SK-N-SH (cell line): ENCODE measurements at regions not wholly inside any gene's neighbourhood (a gene's known extent, or its start where the extent isn't known, plus 50 kb on each side); places are given as distances from the start of the nearest gene placed in this dataset.

Experiments used
- CTCF ChIA-PET: fragments of 300-600, 350-600 bp; formaldehyde crosslinking; extraction: SDS; loops from one replicate; lab custom pipeline; 2021; lab: Yijun Ruan, JAX
- POLR2A ChIA-PET: fragments of 350-600 bp; sonication (Branson Sonifier 250); formaldehyde crosslinking; extraction: SDS; loops from one replicate; lab custom pipeline; 2020; ENCODE audit warnings: antibody characterized with exemption, inconsistent platforms; lab: Yijun Ruan, JAX
- DNase-seq: peaks from one replicate; pipeline ENCODE4 v3.0.0; 2012
- H2AFZ ChIP-seq: fragments of 200-600 bp; sonication (generic); 2 replicates; pipeline ENCODE4 v1.8.1; 2016; ENCODE audit warnings: antibody characterized with exemption, mild to moderate bottlenecking, low read depth
- H3F3A ChIP-seq: fragments of 200-600 bp; sonication (generic); replicated peaks from 2 replicates; pipeline ENCODE3; 2016; ENCODE audit warnings: antibody characterized with exemption, mild to moderate bottlenecking; ENCODE audit not compliant: insufficient read depth
- H3K27ac ChIP-seq, 2 experiments: fragments of 200-500 bp in 1 of 2; fragments of 200-600 bp in 1 of 2; sonication (Bioruptor generic) in 1 of 2; sonication (generic), shearing (Covaris generic) in 1 of 2; 2 replicates each; pipeline versions ENCODE4 v1.5.1 to v1.6.1; 2014 to 2016; ENCODE audit warnings: low read depth in 2 of 2, inconsistent platforms in 1 of 2, low read length in 1 of 2, mild to moderate bottlenecking in 1 of 2, mixed read lengths in 1 of 2
- H3K27me3 ChIP-seq: fragments of 200-600 bp; sonication (generic), shearing (Covaris generic); 2 replicates; pipeline ENCODE4 v1.6.1; 2016; ENCODE audit warnings: mixed run types; ENCODE audit not compliant: insufficient read depth
- H3K36me3 ChIP-seq, 2 experiments: fragments of 200-500 bp in 1 of 2; fragments of 200-600 bp in 1 of 2; sonication (Bioruptor generic) in 1 of 2; sonication (generic) in 1 of 2; replicated peaks in 1 of 2; 2 replicates each; pipeline versions ENCODE3 to v1.5.1; 2014 to 2016; ENCODE audit warnings: low read length in 1 of 2, mild to moderate bottlenecking in 1 of 2; ENCODE audit not compliant: insufficient read depth in 2 of 2, control insufficient read depth in 1 of 2
- H3K4me1 ChIP-seq, 2 experiments: fragments of 200-500 bp in 1 of 2; fragments of 200-600 bp in 1 of 2; sonication (Bioruptor generic) in 1 of 2; sonication (generic), shearing (Covaris generic) in 1 of 2; 2 replicates each; pipeline versions ENCODE4 v1.5.1 to v1.6.1; 2014 to 2016; ENCODE audit warnings: low read depth in 1 of 2, low read length in 1 of 2, mixed run types in 1 of 2; ENCODE audit not compliant: insufficient read depth in 2 of 2, control insufficient read depth in 1 of 2
- H3K4me2 ChIP-seq: fragments of 200-600 bp; sonication (generic), shearing (Covaris generic); 2 replicates; pipeline ENCODE4 v1.6.1; 2017; ENCODE audit warnings: mixed run types
- H3K4me3 ChIP-seq, 2 experiments: fragments of 200-500 bp in 1 of 2; fragments of 200-600 bp in 1 of 2; sonication (Bioruptor generic) in 1 of 2; sonication (generic), shearing (Covaris generic) in 1 of 2; 2 replicates each; pipeline versions ENCODE4 v1.5.1 to v1.8.1; 2014 to 2016; ENCODE audit warnings: low read depth in 2 of 2, inconsistent platforms in 1 of 2, low read length in 1 of 2, mild to moderate bottlenecking in 1 of 2, mixed read lengths in 1 of 2, moderate library complexity in 1 of 2
- H3K79me2 ChIP-seq: fragments of 200-600 bp; sonication (generic); 2 replicates; pipeline ENCODE4 v1.8.1; 2017; ENCODE audit warnings: mild to moderate bottlenecking; ENCODE audit not compliant: insufficient read depth
- H3K9ac ChIP-seq: fragments of 200-600 bp; sonication (generic); 2 replicates; pipeline ENCODE4 v1.6.1; 2017; ENCODE audit warnings: mixed run types
- H3K9me2 ChIP-seq: fragments of 200-600 bp; sonication (generic); 2 replicates; pipeline ENCODE4 v1.6.1; 2017; ENCODE audit warnings: mixed run types
- H3K9me3 ChIP-seq: fragments of 200-600 bp; sonication (generic); 2 replicates; pipeline ENCODE4 v1.6.1; 2017; ENCODE audit warnings: mixed run types, mild to moderate bottlenecking, moderate library complexity
- H4K20me1 ChIP-seq: fragments of 200-600 bp; sonication (generic); 2 replicates; pipeline ENCODE4 v1.6.1; 2017; ENCODE audit warnings: mild to moderate bottlenecking, mixed run types; ENCODE audit not compliant: insufficient read depth
- ELF1 ChIP-seq: IDR thresholded peaks from 2 replicates; pipeline ENCODE4 v1.4.0; 2012
- FOSL2 ChIP-seq: IDR thresholded peaks from 2 replicates; pipeline ENCODE4 v1.4.0; 2012; ENCODE audit warnings: low read depth, mild to moderate bottlenecking, moderate library complexity, borderline replicate concordance
- FOXJ3 ChIP-seq: sonication (generic); formaldehyde crosslinking; IDR thresholded peaks from 2 replicates; pipeline ENCODE4 v1.5.1; 2020; ENCODE audit warnings: mild to moderate bottlenecking, missing genetic modification reagents
- GABPA ChIP-seq: IDR thresholded peaks from 2 replicates; pipeline ENCODE4 v1.4.0; 2012; ENCODE audit warnings: low read depth, mild to moderate bottlenecking
- MAX ChIP-seq: IDR thresholded peaks from 2 replicates; pipeline ENCODE4 v1.4.0; 2012; ENCODE audit warnings: low read depth
- MEF2A ChIP-seq: IDR thresholded peaks from 2 replicates; pipeline ENCODE4 v1.4.0; 2012; ENCODE audit warnings: low read depth, borderline replicate concordance
- RAD21 ChIP-seq: IDR thresholded peaks from 2 replicates; pipeline ENCODE4 v1.6.1; 2012; ENCODE audit warnings: mild to moderate bottlenecking, low read length
- RCOR1 ChIP-seq: fragments of 150-350 bp; IDR thresholded peaks from 2 replicates; pipeline ENCODE4 v1.6.1; 2017; ENCODE audit warnings: antibody characterized with exemption, low read length
- RFX5 ChIP-seq: IDR thresholded peaks from 2 replicates; pipeline ENCODE4 v1.6.1; 2012; ENCODE audit warnings: mild to moderate bottlenecking, improper control_type of control experiment, low read length
- RXRA ChIP-seq: IDR thresholded peaks from 2 replicates; pipeline ENCODE4 v1.4.0; 2012; ENCODE audit warnings: low read depth, mild to moderate bottlenecking, borderline replicate concordance
- SIN3A ChIP-seq: IDR thresholded peaks from 2 replicates; pipeline ENCODE4 v1.6.1; 2012; ENCODE audit warnings: low read depth, mild to moderate bottlenecking, low read length, moderate library complexity, borderline replicate concordance
- SMC3 ChIP-seq: IDR thresholded peaks from 2 replicates; pipeline ENCODE4 v1.6.1; 2012; ENCODE audit warnings: low read depth, low read length, improper control_type of control experiment
- USF1 ChIP-seq: IDR thresholded peaks from 2 replicates; pipeline ENCODE4 v1.4.0; 2012; ENCODE audit warnings: low read depth, borderline replicate concordance
- YY1 ChIP-seq: IDR thresholded peaks from 2 replicates; pipeline ENCODE4 v1.4.0; 2012; ENCODE audit warnings: low read depth, mild to moderate bottlenecking
- WGBS: methylation state at CpG from one replicate; pipeline ENCODE4 v1.1.6; 2017; ENCODE audit warnings: low lambda C conversion rate; 5-methylcytosine and 5-hydroxymethylcytosine counted together
- TF ChIP-seq, protein P1 (sequence below): IDR thresholded peaks from 2 replicates; pipeline ENCODE4; 2012
- TF ChIP-seq, protein P2 (sequence below): IDR thresholded peaks from 2 replicates; pipeline ENCODE4 v1.4.0; 2012; ENCODE audit warnings: low read depth, borderline replicate concordance
- TF ChIP-seq, protein P3 (sequence below): fragments of 150-350 bp; IDR thresholded peaks from 2 replicates; pipeline ENCODE4 v1.6.1; 2017; ENCODE audit warnings: antibody characterized with exemption, low read length, low read depth, borderline replicate concordance

GRCh38 chr13:99064624-99065234 lies 86.9 kb upstream of the DOCK9 start (continued):
- TF ChIP-seq USF1 = no peak

DNA sequence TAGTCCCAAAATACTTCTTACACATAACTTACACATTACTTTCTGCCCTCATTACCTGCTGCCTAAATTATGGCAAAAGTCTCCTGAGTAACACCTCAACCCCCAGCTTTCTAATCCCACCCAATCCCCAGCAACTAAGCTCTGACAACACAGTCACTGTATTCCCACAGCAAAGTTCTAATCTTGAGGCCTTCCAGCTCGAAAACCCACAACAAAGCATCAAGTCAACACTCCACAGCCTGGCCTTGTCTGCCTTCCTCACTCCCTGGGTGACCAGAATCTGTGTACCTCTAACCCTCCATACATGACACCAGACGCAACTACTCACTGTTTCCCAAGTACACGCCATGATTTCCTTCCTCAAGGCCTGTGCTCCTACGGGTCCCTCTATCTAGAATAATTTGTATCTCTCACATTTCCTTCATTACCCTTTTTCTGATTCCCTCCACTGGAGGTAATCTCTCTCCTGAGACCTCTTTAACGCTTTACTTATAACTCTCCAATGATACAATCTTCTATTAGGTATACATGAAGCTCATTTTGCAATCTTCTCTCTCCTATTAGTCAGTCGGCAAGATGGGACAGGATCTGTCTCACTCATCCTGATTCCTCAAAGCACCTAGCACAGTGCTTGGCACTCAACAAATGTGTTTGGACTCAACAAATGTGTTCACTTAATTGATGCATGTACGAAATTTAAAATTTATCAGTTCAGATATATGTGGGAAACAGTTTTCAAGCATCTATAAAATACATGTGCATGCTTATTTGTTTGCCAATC lies 87.6 kb upstream of the DOCK9 start:
- no peak overlapping the region for H3K27ac ChIP-seq
- no peaks in the 10 kb centered on the region for H3K27me3 ChIP-seq
- H3K9me2 ChIP-seq = no peaks in the 10 kb centered on the region
- no peaks in the 10 kb centered on the region for H4K20me1 ChIP-seq
- no peak overlapping the region for H3K9ac ChIP-seq
- peaks cover 5 to 8% of the 10 kb centered on the region in 2 experiments; a peak in 2 of 4 replicates for H3K4me1 ChIP-seq
- H3K9me3 ChIP-seq = no peaks in the 10 kb centered on the region
- ChIA-PET CTCF (interaction anchor here (1.0 to 1.1 kb wide), 3 partner anchors 21 to 32 kb away, joined by 3 to 5 read pairs (median 4); no protein-coding TSS in a partner anchor), POLR2A (no interaction called here)
- DNase-seq = no peak
- TF ChIP-seq FOXJ3 (CRISPR knock-in tag) (no peak), USF1 (no peak), GABPA (no peak), YY1 (no peak), RFX5 (no peak)
- TF ChIP-seq, protein P1, sequence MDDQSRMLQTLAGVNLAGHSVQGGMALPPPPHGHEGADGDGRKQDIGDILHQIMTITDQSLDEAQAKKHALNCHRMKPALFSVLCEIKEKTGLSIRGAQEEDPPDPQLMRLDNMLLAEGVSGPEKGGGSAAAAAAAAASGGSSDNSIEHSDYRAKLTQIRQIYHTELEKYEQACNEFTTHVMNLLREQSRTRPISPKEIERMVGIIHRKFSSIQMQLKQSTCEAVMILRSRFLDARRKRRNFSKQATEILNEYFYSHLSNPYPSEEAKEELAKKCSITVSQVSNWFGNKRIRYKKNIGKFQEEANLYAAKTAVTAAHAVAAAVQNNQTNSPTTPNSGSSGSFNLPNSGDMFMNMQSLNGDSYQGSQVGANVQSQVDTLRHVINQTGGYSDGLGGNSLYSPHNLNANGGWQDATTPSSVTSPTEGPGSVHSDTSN = no peak
- WGBS = 96% methylated on average over 7 of the region's 7 CpGs
- H3K4me3 ChIP-seq = no peak overlapping the region
- peaks cover 21% of the 10 kb centered on the region for H3F3A ChIP-seq
- no peak overlapping the region for H2AFZ ChIP-seq
- H3K36me3 ChIP-seq = no peaks in the 10 kb centered on the region
- no peak overlapping the region for H3K4me2 ChIP-seq
- H3K79me2 ChIP-seq = no peaks in the 10 kb centered on the region

GRCh38 chr13:99066219-99066618 lies 88.4 kb upstream of the DOCK9 start:
- H3K4me3 ChIP-seq = no peak overlapping the region
- H3K4me2 ChIP-seq = no peak overlapping the region
- no peaks in the 10 kb centered on the region for H3K36me3 ChIP-seq
- ChIA-PET POLR2A (interaction anchor here (0.6 kb wide), 1 partner anchor 17 kb away, joined by 4 read pairs; no protein-coding TSS in a partner anchor), CTCF (interaction anchor here (1.0 to 2.0 kb wide), 4 partner anchors 9 to 33 kb away, joined by 3 to 5 read pairs (median 4); no protein-coding TSS in a partner anchor)
- no peaks in the 10 kb centered on the region for H3K9me2 ChIP-seq
- no peak overlapping the region for H2AFZ ChIP-seq
- no peaks in the 10 kb centered on the region for H3K27me3 ChIP-seq
- H3K79me2 ChIP-seq = no peaks in the 10 kb centered on the region
- H3K9ac ChIP-seq = no peak overlapping the region
- no peaks in the 10 kb centered on the region for H3K9me3 ChIP-seq
- H3F3A ChIP-seq = peaks cover 21% of the 10 kb centered on the region
- DNase-seq = no peak
- 97% methylated on average over 1 of the region's 1 CpG for WGBS
- H3K4me1 ChIP-seq = peaks cover 5 to 8% of the 10 kb centered on the region in 2 experiments; a peak in 2 of 4 replicates
- no peak overlapping the region for H3K27ac ChIP-seq
- H4K20me1 ChIP-seq = no peaks in the 10 kb centered on the region
- TF ChIP-seq, protein P2, sequence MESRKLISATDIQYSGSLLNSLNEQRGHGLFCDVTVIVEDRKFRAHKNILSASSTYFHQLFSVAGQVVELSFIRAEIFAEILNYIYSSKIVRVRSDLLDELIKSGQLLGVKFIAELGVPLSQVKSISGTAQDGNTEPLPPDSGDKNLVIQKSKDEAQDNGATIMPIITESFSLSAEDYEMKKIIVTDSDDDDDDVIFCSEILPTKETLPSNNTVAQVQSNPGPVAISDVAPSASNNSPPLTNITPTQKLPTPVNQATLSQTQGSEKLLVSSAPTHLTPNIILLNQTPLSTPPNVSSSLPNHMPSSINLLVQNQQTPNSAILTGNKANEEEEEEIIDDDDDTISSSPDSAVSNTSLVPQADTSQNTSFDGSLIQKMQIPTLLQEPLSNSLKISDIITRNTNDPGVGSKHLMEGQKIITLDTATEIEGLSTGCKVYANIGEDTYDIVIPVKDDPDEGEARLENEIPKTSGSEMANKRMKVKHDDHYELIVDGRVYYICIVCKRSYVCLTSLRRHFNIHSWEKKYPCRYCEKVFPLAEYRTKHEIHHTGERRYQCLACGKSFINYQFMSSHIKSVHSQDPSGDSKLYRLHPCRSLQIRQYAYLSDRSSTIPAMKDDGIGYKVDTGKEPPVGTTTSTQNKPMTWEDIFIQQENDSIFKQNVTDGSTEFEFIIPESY = no peak
- TF ChIP-seq, protein P3, sequence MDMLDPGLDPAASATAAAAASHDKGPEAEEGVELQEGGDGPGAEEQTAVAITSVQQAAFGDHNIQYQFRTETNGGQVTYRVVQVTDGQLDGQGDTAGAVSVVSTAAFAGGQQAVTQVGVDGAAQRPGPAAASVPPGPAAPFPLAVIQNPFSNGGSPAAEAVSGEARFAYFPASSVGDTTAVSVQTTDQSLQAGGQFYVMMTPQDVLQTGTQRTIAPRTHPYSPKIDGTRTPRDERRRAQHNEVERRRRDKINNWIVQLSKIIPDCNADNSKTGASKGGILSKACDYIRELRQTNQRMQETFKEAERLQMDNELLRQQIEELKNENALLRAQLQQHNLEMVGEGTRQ = no peak
- no peak for TF ChIP-seq RXRA
- TF ChIP-seq SMC3 = no peak
- TF ChIP-seq RAD21 = no peak
- TF ChIP-seq ELF1 = no peak
- no peak for TF ChIP-seq FOSL2
- TF ChIP-seq SIN3A = no peak
- TF ChIP-seq MEF2A = no peak
- TF ChIP-seq YY1 = no peak
- TF ChIP-seq RCOR1 = no peak
- TF ChIP-seq MAX = no peak
